ENCODE measurements at regions not wholly inside any gene's neighbourhood (a gene's known extent, or its start where the extent isn't known, plus 50 kb on each side); places are given as distances from the start of the nearest gene placed in this dataset.

GRCh38 chr10:130638991-130639390 lies 502.8 kb downstream of the GLRX3 start:
- no peak for DNase-seq

DNA sequence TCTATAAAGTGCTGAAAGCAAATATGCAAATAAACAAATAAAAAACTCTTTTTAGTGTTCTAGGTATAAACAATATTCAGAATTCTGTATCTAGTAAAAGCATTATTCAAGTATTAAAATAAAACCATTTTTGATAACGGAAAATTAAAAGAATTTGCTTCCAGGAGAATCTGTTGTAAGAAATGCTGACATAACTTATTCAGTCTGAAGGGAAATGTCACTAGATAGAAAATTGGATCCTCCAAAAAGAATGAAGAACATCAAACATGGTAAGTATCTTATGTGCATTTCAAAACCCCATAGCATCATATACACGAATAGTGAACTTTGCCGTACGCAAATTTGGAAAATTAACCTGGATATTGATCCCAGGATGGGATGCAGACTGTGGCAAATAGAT lies 506.7 kb downstream of the GLRX3 start:
- DNase-seq, result no peak

DNA sequence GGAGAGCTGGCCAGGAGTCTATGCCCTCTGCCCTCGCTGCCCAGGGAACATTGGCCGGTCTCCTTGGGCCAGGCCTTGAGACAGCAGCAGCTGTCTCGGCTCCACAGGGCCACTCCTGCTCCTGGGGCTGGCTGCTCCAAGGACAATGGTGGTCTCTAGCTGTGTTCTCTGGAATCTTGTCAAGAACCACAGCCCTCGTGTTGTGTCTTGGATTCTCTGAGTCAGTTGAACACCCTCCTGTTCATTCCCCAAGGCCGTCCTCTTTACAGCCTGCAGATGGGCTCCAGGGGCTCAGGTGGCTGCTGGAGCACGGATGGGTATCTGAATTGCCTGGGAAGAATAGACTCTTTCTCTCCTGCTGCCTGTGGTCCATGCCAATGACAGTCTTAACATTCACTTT lies 511.1 kb downstream of the GLRX3 start:
- no peak for DNase-seq

GRCh38 chr10:130648807-130649206 lies 512.6 kb downstream of the GLRX3 start:
- no peak for DNase-seq

DNA sequence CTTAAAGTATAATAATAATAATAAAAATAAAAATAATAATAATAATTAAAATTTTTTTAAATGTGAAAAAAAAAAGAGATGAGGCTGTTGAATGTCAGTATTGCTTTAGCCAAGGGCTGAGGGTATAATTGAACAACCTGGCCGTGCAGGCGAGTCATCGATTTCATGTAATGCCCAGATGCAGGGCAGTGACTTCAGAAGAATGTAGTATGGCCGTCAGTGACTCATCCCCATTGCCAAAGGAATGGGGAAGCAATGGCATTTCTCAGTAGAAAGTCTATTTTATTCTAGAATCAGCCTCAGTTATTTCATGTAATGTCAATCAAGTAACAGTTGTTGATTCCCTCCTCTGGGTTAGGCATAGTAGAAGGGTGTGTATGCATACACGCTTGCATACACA lies 516.4 kb downstream of the GLRX3 start:
- DNase-seq, result no peak

GRCh38 chr10:130652964-130653578 lies 516.9 kb downstream of the GLRX3 start:
- no peak for DNase-seq

DNA sequence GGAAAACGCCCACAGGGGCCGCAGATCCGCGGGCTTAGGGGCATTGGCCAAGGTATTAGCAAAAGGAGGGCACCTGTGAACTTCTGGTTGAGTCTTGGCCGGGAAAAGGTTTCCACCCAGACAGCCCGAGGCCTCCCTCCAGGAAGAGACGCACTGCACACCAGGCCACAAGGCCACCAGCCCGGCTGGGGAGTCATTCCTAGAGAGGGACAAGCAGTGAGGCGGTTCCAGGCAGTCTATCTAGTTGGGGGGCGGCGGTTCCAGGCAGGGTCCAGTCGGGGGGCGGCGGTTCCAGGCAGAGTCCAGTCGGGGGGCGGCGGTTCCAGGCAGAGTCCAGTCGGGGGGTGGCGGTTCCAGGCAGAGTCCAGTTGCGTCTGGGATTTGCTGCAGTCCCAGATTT lies 518.5 kb downstream of the GLRX3 start:
- no peak for DNase-seq

DNA sequence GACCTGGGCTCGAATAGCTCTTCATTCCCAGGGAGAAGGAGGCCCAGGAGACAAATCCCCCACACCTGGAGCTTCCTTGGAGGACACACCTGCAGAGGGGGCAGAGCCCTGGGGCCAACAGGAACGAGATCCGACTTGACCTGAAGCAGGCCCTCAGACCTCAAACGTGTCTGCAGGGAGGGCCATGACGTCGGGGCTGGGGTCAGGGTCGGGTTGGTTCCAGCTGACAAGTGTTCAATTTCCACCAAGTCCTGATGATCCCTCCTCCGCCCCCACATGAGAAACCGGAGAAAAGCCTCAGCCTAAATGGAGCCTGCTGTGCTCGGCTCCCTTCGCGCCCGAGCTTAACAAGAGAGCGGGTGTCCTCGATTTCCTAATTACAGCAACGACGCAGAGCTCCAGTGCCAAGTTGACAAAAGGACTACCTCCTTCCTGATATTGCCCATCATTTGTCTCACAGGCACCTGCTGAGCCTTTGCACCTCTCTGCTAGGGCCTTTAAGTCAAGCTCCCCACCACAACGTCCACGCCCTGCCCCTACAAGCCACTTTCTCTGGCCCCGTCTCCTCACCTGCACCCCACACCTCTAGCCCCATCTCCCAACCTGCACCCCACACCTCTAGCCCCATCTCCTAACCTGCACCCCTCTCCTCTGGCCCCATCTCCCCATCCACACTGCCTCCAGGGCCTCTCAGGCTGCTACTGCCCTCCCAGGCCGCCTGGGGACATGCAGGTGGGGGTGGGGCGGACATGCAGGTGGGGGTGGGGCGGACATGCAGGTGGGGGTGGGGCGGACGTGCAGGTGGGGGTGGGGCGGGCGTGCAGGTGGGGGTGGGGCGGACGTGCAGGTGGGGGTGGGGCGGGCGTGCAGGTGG lies 519.4 kb downstream of the GLRX3 start:
- DNase-seq, result no peak

- DNase-seq, result no peak
Measured at GRCh38 chr10:130656187-130656575, 520.0 kb downstream of the GLRX3 start.

GRCh38 chr10:130656582-130657133 lies 520.5 kb downstream of the GLRX3 start:
- no peak for DNase-seq

- no peak for DNase-seq
Measured at GRCh38 chr10:130658687-130659290, 522.6 kb downstream of the GLRX3 start.

DNA sequence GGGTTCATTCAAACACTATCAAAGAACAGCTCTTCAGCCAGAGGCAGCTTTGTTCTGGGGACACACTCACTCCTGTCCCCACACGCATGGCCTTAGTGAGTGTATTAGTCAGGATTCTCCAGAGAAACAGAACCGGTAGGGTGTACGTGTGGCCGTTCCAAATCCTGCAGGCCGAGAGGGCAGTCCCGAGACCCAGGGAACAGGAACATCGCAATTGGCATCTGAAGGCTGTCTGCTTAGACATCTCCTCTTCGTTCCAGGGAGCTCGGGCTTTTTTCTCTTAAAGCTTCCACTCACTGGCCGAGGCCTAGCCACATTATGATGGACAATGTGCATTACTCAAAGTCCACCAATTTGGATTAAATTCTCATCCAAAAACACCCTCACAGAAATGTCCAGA lies 523.3 kb downstream of the GLRX3 start:
- DNase-seq, result no peak

DNA sequence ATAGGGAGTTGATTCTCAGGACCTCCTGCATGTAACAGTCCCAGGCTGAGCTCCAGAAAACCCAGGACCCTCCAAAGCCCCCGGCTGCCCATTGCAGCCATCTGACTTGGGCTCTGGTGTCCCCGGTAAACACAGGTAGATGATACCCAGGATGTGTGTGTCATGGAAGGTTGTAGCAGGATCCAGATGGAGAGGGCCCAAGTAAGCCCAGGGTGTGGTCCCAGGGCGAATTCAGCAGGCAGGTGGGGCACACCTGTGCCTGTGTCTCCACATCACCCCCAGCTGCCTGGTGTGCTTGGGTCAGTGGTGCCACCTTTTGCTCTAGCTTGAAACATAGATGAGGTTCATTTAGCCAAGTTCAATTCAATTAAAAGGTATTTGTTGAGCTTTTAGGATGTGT lies 524.1 kb downstream of the GLRX3 start:
- no peak for DNase-seq

GRCh38 chr10:130661419-130661818 lies 525.2 kb downstream of the GLRX3 start:
- DNase-seq, result no peak

GRCh38 chr10:130662775-130663174 lies 526.6 kb downstream of the GLRX3 start:
- no peak for DNase-seq

- no peak for DNase-seq
Measured at GRCh38 chr10:130664526-130664925, 528.3 kb downstream of the GLRX3 start.

GRCh38 chr10:130666215-130666614 lies 530.0 kb downstream of the GLRX3 start:
- no peak for DNase-seq

DNA sequence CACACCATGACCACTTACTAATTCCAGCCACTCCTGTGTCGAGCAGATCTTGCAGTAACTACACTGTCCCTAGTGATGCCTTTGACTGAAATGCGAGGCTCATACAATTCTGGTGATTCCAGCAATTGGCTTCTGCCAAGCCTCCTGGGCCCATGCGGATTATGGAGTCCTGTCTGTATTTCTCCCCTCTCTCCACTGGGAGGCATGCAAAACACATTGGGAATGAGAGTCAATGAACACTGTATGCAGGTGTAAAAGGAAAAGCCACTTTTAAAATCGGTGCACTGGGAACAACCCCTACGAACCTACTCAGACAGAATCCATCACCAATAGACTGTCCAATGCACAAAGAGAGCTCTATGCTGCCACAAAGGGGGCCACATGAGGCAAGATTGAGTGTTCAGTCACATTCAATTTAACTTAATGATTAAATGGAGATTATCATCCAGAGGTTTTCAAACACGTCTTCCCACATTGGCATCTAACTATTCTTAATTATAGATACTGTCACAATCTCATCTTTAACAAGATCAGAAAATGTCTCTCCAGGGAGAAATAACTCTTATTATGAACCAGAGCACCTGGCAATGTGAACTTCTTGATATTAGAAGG lies 550.6 kb downstream of the GLRX3 start:
- peak; percentile 0 for DNase-seq

DNA sequence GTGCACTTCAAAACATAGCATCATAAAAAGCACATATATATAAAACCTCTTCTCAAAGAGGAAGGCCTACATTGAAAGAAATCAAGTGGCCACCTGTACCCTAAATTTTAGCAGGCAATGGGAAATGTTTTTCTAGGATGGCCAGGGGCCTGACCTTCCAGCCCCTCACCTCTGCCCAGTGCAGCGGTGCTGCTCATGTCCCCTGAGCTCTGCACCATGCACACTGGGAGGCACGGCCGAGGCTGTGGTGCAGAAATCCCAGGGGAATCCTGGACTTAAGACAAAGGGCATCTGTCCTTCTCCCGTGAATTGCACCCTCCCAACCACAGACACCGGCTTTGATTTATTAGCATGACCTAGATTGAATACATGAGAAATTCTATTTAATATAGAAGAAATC lies 551.4 kb downstream of the GLRX3 start:
- DNase-seq, result no peak

DNA sequence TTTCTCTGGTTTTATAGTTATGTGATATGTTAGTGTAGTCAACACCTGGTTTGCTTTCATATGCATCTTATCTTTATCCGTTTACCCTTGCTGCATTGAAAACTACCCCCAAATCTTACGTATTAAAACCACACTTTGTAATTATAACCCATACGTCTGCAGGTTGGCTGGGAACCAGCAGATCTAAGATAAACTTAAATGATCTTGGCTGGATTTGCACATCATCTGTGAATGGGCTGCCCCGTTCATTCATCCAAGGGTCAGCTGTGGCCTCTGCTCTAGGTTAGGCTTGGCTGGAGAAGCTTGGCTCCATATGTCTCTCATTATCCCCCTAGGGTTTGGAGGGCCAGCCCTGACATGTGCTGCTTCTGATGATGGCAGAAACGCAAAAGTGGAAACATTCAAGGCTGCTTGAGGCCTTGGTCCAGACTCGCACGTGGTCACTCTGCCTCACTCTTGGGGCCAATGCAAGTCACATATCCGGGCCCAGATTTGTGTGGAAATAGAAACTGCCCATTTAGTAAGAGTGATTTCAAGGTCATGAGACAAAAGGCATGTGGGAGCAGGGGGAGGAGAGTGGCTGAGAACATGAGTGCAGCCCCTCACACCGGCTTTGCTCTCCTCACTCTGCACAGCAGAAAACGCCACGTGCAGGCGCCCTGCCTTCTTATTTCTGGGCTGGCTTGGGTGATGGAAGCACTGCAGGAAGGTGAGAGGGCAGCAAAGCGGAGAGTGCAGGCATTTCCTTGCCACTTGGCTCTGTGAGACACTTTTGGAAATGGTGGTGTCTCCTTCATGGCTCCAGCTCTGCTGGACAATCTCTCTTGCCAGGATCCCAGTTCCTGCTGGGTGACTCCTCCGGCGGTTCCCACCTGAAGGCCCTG lies 553.8 kb downstream of the GLRX3 start:
- no peak for DNase-seq

GRCh38 chr10:130691776-130692175 lies 555.6 kb downstream of the GLRX3 start:
- DNase-seq, result no peak

GRCh38 chr10:130696870-130697269 lies 560.7 kb downstream of the GLRX3 start:
- DNase-seq, result no peak

Data from NCI-H524 treated with DMSO at 0.1 percent for 48 hours (cell line).